DMS79 treated with DMSO at 0.1 percent for 48 hours (cell line): ENCODE measurements at regions not wholly inside any gene's neighbourhood (a gene's known extent, or its start where the extent isn't known, plus 50 kb on each side); places are given as distances from the start of the nearest gene placed in this dataset.
"Not testable (repeated sequence)": the region's sequence is repeated elsewhere in the genome, so short reads cannot be mapped to it uniquely, and the experiment has no call there.

ENCODE experiments used
- DNase-seq: peaks from one replicate; lab custom pipeline; 2025; lab: John Stamatoyannopoulos, UW

DNA sequence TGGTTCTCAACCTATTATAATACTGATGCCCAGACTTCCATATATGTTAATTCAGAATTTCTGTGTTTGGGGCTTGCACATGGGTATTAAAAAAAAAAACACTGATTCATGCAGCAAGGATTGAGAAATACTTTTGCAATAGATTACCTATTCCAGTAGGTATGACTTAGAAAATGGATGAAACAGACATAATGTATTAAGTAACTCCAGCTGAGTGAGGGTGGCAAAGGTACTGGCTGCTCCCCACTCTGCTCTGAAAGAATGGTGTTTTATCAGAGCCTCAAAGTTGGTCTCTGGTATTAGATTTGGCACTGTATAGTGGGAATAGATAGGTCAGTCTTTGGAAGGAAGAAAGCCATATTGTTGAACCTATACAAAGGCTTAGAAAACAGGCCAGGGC is 234.3 kb upstream of the FOLH1 start:
- DNase-seq: no peak

DNA sequence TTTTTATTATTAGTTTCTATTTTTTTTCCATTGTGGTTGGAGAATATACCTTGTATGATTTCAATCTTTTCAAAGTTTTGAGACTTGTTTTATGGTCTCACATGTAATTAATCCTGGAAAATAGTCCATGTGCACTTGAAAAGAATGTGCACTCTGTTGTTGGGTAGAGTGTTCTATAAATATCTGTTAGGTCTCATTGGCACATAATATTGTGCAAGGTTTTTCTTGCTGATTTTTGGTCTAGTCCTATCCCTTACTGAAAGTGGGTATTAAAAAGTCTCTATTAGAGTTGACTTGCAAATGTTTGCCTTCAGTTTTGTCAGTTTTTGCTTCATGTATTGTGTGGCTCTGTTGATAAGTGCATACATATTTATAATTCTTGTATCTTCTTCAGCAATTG is 231.5 kb upstream of the FOLH1 start:
- not testable (repeated sequence) for DNase-seq

DNA sequence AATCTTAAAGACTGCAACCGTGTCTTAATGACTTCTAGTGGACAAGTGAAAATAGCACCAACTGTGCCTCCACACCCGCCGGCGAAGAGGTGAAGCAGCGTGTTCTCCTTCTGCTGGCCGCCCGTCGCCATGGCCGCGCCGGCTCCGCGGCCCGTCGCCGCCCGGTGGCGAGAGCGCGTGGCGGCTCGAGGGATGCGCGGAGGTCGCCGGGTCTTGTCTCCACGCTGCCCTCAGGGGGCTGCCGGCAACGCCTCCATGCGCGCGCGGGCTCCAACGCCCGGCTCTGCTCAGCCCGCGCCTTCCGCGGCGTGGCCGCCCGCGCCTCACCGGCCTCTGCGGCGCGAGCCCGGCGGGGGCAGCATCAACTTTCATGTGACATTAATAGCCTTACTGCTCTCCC is 225.9 kb upstream of the FOLH1 start:
- DNase-seq: not testable (repeated sequence)

DNA sequence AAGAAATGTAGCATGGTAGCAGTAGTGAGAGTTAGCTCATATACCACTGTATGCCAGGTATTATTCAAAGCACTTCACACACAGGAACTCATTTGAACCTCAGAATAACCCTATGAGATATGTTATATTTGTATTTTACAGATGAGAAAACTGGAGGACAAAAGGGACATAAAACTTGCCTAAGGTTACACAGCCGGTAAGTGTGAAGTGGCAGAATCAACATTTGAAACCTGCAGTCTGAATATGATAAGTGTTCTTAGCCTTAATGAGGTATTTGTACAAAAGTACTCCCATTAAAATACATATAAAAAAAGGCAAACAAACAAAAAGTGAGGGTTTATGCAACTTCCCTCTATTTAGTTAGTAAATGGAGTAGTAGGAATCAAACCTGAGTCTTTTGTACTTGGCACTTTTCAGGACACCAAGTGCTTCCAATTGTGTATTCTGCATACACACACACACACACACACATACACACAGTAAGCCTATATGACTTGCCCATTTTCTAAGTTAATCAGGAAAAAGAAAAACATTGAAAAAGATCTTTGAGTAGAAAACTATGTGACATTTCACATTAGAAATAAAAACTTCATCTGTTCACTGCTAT is 223.9 kb upstream of the FOLH1 start:
- DNase-seq: no peak

DNA sequence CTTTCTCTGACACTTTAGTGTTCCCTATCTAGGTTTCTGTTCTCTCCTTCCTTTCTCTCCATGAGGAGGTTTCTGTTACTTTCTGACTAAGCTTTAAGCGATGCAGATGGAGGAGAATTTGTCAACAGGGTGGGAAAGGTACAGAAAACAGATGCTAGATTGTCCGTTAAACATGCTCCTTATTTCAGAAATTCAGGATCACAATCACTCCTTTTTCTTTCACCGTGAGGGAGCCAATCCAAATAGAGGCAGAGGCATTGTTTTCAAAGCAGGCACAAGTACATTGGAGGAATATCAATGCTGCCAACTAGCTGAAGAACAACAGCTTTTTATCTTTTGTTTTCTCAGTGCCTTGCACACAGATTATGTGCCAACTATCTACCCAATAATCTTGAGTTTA is 215.7 kb upstream of the FOLH1 start:
- DNase-seq: no peak

DNA sequence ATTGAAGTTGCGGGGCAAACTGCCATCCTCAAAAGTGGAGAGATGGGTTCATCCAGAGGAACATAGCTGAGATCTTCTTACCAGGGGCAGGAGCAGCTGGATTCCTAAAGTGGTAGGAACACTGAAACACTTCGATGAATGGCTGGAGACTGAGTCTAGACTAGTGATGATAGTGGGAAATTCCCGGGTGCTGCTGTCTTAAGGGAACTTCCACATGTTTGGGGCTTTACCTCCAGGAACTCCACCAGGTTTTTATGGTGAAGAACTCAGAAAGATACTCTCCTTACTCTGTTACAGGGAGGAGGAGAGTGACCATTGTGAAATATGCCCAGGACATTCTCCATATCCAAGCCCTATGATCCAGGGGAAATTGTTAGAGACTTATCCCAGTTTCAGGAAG is 210.5 kb upstream of the FOLH1 start:
- DNase-seq: not testable (repeated sequence)

DNA sequence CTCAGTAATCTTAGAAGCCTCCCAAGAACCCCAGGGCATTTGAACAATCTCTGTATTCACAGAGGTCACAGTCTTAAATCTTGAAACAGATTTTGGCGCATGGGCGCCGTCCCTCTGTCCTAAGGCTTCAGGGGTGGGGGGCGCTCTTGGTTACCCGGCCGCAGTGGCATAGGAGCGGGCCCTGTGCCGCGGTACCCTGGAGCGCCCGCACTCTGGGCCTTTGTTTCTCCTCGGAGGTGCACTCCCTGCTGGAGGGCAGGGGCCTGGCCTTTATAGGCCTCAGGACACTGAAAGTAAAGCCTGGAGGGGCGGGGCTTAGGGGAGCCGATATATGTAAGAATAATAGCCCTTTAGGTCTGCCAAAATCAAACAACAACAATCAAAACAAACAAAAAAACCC is 197.3 kb upstream of the FOLH1 start:
- no peak for DNase-seq

DNA sequence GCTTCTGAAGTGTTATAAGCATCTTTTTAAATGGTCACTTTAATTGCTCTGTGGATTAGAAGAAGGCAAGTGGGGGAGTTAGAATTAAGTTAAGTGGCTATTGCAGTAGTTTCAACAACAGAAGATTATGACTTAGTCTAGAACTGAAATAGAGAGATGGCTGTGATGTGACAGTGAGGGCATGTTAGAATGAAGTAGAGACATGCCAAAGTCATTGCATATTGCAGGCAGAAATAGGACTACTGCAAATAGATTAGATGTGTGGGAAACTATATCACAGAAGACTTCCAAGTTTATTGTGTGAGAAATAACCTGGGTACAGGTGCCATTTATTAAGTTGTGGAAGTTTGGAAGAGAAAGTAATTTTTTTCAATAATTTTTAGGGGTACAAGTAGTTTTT is 187.4 kb upstream of the FOLH1 start:
- DNase-seq: not testable (repeated sequence)

DNA sequence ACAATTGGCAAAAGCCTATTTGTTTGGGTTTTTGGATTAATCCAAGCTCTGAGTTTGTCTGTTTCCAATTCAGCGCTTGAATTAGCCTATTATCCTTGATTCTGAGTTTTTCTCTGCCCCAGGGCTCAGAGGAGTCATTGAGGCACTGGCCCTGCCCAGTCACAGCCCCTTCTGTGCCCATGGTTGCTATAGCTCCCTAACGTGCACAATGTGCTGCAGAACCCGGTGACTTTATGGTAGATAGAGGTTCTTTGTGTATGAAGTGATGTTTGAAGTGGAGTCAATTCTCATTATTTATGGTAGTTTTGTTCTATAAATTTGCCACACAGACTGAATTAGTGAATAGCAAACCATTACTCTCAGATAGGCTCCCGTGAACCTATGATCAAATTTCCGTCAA is 182.0 kb upstream of the FOLH1 start:
- not testable (repeated sequence) for DNase-seq

DNA sequence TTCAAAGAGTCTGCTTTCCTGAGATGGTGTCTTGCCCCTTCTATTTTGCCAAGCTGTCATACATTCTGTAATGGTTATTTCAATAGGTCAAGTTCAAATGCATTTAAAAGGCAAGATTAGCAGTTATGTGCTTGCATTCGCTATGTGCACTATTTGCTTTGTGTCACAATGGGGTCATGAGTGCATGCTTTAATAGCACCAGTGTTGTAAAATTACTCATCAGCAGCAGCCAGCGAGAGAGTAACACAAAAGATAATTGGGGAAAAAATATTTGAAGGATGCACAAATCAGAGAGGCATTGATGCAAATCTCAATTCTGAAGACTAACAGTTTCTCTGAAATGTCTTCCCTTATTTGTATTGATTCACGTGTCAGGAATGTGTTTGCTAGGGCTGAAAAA is 180.7 kb upstream of the FOLH1 start:
- DNase-seq: not testable (repeated sequence)

DNA sequence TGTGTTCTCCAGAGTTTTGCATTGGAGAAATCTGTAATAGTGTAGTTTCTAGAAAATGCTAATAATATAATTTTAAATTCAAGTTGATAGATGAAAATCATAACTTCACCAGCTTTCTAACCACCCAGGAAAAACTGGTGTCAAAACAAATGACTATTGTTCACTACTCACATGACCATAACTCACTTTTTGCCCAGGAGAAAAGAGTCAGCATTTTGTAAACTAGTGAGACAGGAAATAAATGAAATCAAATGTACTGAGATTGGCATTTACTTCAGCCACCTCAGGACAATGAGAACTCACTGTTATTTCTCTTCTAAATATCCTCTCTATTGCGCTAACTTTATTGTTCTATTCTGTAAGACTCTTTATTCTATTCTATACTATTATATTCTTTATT is 176.0 kb upstream of the FOLH1 start:
- DNase-seq: not testable (repeated sequence)

DNA sequence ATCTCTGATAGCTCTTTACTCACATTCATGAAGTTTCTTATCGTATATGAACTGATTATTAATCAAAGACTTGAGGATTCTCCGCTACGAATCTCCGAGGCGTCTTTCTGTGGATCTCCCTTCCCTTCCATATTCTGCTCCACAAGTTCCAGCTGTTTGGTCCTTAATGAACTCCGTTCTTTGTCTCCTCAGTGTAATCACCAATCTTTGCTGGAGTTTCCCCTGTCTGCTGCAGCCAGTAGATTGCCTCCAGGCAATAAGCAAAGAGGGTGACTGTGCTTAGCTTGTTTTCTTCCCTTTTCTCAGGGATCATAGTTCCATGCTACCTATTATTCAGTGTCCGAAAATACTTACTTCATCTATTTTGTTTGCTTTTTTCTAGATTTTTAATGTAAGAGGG is 169.6 kb upstream of the FOLH1 start:
- no peak for DNase-seq

DNA sequence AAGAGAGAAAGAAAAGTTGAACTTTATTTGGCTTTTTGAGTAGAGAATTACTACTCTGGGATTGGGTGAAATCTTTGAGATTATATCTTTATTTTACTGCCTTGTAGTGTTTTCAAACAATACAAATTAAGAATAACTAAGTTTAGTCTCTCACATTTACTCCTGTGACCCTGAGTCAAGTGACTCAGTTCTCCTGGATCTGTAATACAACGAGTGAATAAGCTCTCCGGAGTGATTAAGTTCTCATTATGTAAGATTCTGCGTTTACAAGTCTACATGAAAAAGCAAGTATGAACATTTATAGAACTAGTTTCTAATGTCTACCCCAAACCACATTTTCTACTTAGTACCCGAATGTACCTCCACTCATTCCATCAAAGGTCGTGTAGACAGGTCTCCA is 165.5 kb upstream of the FOLH1 start:
- not testable (repeated sequence) for DNase-seq

DNA sequence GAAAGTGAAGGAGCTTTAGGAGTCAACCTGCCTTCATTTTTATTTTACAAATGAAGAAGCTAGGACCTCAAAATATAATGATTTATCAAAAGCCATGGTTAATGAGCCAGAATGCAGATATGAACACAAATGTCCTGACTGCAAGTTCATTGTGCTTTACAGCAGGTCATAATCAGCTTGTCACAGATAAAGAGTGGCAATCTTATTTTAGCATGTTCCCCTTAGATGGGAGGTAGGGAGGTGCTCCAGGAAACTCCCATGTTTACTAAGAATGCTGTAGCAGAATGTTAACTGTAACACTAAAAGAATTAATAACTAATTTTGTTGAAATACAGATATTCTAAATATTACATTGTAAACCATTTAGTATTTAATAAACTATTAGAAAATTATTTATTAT is 165.0 kb upstream of the FOLH1 start:
- not testable (repeated sequence) for DNase-seq

DNA sequence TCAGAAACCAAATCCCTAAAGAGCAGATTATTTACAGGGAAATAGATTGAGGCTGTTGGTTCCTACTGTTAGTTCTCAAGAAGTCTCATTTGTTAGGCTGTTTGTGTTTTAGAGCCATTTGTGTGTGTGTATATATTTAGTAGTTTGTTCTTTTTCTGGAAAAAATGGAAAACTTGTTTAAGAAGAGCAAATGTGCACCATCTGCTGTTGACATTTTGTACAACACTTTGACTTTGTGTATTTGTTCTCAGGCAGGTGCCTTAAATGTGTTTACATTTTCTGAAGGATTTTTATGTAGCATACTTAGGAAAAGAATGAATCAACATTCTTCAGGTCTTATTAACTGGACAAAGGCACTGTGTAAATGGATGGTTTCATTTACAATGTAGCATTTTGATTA is 163.7 kb upstream of the FOLH1 start:
- not testable (repeated sequence) for DNase-seq

DNA sequence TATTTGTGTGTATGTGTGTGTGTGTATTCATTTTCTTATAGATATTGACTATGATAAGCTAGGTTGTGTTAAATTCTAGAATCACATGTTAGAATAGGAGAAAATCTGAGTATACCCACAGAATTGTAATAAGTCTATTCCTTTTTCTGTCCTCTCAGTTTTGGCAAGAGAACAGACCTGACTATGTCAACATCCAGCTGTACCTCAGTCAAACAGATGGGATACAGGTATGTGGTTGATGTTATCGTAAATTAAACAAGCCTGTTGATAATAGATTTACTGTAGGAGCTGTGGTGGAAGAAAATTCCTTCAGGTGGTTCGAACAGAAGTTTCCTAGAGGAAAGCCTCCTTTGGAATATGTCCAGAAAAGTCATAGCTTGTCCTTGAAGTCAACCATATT is 160.2 kb upstream of the FOLH1 start:
- DNase-seq: not testable (repeated sequence)

DNA sequence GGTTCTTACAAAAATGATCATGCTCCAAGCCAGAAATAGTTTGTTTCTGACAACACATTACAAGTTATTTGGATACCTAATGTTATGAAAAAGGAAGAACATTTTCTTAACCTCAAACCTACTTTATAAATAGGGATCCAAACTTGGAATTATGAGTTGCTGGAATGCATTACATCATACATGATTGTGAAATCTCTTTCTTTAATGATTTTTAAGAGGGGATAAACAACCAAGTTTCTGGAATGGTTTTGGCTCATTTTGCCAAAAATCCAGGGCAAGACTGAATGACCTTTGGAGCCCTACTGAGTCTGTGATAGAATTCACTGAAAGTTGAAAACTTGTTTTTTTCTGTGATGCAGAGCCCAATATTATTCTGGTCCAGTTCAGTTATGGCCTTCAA is 157.0 kb upstream of the FOLH1 start:
- not testable (repeated sequence) for DNase-seq

DNA sequence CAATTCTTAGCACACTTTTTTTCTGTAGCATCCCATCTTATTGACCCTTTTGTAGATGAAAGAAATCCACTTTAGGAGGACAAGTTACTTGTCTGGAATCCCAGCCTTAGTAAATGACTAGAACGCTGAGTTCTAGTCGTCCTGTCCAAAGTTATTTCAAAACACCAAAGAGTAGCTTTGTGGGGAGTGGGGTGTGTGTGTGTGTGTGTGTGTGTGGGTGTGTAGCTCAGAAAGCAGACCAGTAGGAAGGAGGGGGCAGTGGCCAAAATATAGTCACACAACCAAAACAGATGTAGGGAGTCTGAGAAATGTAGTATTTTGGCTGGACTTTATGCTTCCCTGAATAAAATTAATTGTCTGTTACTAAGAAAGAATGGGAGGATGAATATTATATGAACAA is 154.6 kb upstream of the FOLH1 start:
- DNase-seq: not testable (repeated sequence)

DNA sequence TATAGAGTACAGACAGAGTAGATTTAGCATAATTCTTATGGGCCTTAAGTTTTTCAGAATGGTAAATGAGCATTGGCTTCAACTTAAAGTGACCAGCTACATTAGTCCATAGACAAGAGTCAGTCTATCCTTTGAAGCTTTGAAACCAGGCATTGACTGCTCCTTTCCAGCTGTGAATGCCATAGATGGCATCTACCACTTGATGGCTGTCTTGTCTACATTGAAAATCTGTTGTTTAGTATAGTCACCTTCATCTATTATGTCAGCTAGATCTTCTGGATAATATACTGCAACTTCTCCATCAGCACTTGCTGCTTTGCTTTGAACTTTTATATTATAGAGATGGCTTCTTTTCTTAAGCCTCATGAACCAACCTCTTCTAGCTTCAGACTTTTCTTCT is 146.1 kb upstream of the FOLH1 start:
- not testable (repeated sequence) for DNase-seq

DNA sequence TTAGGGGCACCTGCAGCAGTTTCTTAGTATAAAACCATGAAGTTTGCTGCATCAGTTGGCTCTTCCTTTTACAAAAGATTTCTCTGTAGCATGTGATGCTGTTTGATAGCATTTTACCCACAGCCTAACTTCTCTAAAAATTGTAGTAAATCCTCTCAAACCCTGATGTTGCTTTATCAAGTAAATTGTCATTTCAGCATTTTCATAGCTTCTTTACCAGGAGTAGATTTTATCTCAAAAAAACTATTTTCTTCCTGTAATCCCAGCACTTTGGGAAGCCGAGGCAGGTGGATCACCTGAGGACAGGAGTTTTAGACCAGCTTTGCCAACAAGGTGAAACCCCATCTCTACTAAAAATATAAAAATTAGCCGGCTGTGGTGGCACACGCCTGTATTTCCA is 144.5 kb upstream of the FOLH1 start:
- DNase-seq: not testable (repeated sequence)

DNA sequence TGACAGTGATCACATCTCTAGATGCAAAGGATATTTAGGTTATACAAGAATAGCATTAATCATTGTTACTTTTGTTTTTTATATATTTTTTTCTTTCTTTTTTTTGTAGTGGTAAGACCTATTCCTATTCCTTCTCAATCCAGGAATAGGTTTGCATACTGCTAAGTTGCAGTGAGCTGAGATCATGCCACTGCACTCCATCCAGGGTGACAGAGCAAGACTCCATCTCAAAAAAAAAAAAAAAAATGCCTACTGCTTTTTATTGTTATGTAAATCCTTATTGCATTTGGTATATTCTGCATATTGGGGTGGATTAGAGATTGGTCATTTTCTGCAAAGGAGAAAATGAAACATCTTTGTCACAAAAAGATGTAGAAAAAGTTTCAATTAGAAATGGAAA is 138.2 kb upstream of the FOLH1 start:
- not testable (repeated sequence) for DNase-seq

DNA sequence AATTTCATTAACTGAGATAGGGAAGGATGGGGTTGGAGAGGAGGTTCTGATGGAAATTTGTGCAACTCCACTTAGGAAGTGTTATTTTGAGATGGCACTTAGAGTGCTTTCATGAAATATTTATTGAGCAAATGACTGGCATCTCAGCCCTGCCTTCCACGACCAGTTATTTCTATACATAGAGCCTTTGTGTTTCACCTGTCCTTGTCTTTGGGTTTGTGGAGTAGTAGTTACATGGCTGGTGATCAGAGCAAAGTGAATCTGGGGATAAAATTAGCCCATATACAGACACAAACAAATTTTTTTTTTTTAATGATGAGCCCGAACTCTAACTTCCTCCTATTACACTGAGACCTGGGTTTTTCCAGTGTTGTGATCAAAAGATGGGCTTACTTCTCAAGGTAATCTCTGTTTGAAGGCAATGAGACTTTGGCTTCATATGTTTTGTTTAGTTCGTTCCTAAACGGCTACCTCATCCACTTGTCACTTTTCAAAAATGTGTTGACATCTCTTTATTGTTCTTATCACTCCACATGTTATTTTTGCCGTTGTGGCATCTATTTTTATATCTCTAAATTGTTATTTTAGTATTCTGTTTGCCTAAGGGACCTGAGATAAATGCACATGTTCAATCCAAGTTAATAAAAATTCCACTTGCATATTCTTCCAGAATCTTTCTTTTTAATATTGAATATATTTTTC is 120.2 kb upstream of the FOLH1 start:
- not testable (repeated sequence) for DNase-seq

DNA sequence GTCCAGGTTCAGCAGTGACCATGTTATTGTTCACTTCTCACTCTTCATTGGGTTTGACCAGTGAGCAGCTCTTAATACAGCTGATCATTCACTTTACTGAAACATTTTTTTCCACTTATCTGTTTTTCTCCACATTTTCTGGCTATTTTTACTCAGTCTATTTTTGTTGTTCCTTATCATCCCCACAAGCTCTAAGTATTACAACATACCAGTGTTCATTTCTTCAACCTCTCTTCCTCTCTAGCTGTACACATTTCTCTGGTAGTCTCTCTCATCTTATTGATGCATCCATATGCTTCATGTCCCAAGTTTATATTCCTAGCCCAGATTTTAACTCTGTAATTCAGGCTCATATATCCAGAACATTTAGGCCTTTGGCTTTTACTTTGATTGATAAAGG is 119.4 kb upstream of the FOLH1 start:
- not testable (repeated sequence) for DNase-seq

DNA sequence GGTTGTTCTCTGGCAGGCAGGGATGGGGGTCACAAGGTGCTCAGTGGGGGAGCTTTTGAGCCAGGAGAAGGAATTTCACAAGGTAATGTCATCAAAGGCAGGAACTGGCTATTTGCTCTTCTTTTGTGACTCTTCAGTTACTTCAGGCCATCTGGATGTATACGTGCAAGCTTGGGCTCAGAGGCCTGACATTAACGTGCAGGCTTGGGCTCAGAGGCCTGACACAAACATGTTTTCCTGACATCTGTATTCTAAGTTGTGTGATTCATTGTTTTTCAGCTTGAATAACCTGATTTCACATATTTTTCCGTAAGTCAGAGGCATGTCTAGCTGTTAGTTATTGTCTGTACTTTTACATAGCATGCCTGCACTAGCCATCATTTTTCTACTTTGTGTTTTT is 118.2 kb upstream of the FOLH1 start:
- DNase-seq: not testable (repeated sequence)
